GM19395 (cell line): ENCODE measurements at regions not wholly inside any gene's neighbourhood (a gene's known extent, or its start where the extent isn't known, plus 50 kb on each side); places are given as distances from the start of the nearest gene placed in this dataset.

Experiments
- ATAC-seq: cut with Tn5 transposase; IDR thresholded peaks from one replicate; pipeline ENCODE4 v1.9.1; 2021; ENCODE audit warnings: mild to moderate bottlenecking, moderate library complexity; ENCODE audit not compliant: unreplicated experiment

DNA sequence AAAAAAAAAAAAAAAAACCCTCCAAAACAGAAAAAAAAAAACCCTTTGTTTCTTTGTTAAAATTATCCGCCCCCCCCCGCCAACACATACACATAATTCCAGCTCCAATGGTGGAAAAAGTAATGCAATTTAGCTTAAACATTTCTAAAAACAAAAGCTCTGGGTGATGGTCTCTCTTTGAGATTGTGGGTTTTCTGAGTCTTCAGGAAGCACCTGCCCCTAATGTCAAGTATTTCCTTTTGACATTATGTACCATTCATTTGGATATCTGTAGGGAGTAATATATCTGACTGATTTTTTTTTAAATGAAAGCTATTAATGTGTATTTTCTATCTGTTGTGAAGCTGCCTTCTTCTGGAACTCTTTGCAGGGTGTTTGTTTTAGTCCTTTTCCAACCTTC is 389.7 kb downstream of the TAF11L14 start:
- ATAC-seq = no peak

DNA sequence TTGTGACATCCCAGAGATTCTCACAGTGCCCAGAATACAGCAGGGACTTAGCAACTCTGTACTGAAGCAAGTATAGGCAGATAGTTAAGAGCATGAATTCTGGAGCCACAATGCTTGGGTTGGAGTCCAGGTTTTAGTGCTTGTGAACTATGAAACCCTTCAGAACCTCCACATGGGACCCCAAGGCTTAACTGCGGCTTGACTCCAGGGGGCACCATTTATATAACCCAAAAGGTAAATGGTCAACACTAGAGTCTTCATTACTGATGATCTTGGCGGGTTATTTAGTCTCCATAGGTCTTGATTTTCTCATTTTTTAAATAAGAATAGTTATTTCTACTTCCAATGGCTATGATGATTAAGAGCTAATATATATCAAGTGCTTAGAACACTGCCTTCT is 390.3 kb downstream of the TAF11L14 start:
- ATAC-seq = no peak

DNA sequence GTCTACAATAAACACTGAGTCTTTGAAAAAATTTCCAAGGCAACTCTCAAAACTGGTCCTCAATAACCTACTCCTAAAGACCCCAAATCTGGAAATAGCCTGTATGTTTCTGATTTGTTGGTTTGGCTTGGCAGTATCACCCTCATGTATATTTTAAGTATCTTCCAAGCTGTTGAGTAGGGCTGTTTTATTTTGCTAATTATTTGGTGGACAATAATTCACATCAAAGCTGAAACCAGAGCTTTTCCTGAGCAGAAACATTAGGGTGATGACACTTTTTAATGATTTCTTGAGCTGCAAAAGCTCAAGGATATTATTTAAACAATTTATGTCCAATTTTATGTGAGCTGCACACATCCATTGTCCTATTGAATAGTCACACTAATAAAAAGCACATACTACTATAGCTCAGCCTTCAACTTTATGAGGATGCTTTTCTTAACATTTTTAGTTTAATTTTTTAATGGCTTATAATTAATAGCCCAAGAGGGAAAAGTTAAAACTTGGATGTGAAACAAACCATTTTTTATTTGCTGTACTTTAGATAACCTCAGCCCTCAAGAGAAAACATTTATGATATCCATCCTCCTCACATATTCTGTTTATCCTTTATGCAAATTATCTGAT is 393.1 kb downstream of the TAF11L14 start:
- ATAC-seq = no peak

DNA sequence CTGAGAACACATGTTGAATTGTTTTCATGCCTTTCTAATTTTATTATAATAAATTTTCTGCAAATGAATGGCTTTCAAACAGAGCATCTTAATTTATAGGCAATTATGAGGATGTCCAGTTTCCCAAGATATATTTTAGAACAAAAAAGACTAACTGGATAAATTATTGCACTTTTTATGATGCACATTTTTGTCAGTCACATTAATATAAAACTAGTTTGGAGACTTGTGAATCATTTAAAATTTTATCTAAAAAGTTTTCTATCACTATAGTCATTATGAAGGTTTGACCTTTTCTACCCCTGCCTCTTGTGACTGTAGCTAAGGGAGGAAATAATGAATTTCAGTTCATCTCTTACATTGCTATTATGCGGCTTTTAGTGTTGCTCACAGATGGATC is 393.8 kb downstream of the TAF11L14 start:
- ATAC-seq = no peak

DNA sequence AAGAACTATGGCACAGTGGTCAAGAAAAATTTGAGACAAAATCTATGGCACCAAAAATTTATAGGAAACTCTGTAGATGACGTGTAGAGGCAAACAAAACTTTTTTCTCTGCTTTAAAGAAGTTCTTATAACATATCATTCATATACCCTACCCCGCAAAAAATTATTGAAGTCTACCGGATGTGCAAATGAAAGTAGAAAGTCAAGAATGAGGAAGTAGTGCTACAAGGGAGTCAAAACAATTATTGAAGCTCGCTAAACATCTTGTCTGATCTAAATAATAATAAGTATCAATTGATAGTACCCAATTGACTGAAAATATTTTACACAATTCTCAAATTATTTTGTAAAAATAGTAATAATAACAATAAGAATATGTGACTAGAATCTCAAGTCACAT is 398.5 kb downstream of the TAF11L14 start:
- no peak for ATAC-seq

DNA sequence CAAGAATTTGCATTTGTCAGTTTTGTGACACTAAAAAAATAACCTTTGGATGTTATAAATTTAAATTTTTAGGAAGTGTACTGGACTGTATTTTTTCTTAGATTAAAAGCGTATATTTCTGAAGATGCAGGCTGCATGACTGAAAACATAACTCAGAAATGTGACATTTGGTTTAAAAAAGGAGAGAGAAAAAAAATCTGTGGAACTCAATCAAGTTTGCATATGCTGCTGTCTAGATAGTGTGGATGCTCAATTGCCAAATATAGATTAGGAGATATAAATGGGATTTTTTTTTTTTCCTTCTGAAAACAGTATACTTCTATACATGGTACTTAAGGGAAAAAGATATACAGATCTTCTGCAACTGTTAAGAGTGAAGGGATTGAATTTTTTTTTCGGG is 402.3 kb downstream of the TAF11L14 start:
- no peak for ATAC-seq

DNA sequence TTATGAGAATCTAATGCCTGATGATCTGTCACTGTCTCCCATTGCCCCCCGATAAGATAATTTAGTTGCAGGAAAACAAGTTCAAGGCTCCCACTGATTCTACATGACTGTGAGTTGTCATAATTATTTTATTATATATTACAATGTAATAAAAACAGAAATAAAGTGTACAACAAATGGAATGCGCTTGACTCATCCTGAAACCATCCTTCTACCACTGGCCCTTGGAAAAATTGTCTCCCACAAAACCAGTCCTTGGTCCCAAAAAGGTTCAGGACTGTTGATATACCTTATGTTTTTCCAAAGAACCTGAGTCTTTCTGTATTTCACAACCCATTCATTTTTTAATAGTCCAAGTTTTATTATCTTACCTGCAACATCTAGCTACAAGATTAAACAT is 403.5 kb downstream of the TAF11L14 start:
- no peak for ATAC-seq

DNA sequence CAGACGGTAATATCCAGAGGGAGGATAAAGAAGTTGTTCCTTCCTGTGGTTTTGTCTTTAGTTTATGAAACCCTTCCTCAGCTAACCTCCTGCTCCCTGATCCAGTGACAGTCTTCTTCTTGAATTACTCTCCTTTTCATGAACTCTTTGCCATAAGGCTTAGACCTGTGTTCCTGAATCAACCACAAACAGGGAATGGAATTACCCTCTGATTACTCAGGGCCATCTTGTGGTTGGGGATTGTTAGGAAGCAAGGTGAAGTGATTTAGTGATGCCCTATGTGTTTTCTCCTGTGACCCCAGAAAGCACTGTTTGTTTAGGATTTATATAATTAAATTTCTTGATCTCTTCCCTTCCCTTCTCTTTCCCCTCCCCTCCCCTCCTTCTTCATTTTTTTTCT is 409.1 kb downstream of the TAF11L14 start:
- ATAC-seq = no peak

DNA sequence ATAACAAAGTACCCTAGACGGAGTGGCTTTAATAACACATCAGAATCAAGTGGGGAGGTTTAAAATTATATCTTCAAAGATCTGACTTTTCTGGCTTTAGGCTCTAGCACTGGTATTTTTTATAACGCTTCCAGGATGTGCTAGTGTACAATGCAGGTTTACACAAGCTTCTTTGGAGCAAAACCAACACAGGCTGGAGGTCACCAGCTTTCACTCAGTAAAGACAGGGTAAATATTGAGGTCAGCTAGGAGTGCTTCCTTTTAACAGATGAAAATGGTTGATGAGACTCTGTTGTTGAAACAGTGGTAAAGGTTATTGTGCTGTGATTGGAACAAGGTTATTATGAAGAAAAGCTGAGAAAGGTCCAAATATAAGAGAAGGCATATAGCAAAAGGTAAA is 414.2 kb downstream of the TAF11L14 start:
- no peak for ATAC-seq

DNA sequence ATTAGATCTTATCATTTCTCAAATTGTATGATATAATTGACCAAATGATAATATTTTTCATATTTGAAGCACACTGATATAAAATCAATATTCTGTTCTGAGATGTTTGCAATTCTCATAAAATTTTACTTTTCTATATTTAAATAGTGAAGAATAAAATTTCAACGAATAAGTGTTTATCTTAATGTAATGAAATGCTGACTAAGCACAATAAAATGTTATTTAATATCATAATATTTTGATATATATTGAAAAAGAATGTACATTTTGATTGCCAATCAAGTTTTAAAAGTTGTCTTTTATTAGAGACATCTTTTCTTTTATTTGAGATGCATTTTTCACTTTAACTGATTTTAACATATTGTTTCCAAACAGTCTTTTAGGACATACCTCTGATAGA is 416.1 kb downstream of the TAF11L14 start:
- no peak for ATAC-seq

DNA sequence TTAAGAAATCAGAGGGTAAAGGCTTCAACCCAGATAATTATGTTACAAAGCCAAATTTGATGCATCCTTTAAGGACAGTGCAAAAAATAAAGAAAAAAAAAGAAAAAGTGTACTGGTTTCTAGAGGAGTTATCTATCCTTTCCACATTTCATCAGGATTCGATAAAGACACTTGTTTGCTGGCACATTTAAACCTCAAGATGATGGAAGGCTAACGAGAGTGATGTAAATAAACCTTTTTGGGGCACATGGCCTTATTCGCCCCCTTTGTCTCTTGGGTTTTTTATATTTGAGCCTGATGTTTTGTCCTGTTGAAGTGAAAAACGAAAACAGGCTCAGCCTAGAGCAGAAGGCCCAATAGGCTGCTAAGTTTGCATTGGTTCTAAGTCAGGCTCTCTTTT is 416.5 kb downstream of the TAF11L14 start:
- no peak for ATAC-seq

DNA sequence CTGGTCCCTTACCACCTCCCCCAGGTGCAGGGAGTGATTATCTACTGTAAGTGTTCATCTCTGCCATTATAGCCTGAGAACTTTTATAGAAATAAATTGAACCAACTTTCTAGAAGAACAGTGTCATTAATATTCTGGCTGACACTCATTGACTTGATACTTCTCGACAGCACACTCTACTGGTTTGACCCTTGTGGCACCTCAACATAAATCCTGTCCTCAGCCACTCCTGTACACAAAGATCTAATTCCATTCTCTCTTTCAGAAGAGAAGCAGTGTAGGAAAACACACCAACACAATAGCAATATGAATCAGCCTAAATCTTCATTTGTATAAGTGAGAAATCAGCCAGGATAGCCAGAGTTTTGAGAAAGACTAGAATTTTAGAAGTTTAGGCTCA is 417.7 kb downstream of the TAF11L14 start:
- ATAC-seq = no peak

DNA sequence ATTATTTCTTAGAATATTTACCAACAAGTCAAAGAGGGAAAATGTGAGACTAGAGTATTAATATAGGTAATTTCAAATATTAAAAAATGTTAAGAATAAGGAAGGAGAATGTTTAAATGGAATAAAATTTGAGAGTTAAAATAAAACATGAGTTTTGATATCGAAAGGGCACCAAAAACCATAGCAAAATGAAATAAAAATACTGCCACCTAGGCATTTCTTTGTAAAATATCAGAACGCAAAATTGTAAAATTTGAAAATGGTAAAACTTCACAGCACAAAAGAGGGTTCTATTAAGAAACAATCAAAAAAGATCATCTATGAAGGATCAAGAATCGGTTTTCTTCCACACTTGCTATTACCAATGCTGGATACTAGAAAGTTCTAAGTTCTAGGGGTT is 418.3 kb downstream of the TAF11L14 start:
- no peak for ATAC-seq

DNA sequence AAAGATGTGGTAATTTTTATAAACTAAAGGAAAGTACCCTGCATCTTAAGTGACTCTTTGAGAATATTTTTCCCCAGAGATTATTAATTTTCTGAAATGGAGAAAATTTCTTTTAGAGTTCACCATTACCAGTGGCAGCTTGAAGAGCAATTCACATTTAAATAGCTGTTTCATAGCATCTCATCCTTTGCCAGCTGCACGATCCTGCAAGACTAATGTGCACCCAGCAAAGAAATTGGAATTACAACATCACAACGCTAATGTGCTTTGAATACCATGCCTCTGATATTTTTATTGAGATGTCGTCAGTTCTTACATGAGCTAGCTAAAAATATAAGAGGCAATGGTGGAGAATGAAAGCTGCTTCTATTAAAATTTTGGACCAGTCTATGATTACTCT is 423.5 kb downstream of the TAF11L14 start:
- ATAC-seq = no peak

DNA sequence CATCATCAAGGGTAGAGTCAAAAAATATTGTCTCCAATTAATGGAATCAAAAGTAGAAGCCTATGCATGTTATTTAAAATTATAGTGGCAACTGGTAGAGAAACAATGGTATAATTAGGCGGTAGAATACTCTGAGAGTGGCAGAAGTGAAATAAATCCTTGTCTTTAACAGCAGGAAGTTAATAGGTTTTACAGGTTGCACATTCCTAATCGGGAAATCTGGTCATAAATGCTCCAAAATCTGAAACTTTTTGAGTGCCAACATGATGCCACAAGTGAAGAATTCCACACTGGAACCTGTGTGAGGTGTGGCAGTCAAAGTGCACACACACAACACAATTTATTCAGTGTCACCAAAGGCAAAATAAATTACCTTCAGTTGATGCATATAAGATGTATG is 433.4 kb downstream of the TAF11L14 start:
- no peak for ATAC-seq

DNA sequence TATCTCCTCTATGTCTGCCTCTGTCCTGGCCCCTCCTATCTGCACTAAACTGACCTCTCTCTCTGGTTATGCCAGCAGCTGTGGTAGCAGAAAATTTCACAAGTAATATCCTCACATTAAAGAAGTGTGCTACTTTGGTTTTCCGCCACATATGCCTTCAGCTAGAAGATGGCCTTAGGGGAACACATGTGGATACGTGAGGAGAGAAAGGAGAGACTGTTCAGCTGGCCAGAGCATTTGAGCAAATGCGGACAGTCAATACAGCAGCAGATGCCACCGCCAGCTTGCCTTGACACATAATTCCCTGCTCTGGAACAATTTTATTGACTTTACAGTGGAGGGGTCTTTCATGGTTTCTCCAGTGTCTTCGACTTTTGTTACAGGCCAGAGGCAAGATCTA is 434.6 kb downstream of the TAF11L14 start:
- no peak for ATAC-seq

DNA sequence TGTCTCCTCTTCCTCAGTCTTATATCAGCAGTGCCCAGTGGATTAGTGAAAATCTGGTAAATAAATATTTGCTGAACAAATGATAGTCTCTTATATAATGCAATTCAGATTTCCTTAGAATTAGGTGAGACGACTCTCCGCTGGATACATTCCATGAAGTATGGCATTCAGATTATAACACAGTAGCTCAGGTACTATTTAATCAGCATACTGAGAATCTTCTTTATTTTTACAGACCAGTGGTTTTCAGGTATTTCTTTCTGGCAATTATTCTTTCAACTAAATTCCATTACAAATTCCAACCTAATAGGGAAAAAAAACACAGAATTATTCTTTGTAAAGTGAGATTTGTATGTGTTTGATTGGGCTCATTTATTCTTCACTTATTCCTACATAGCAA is 435.5 kb downstream of the TAF11L14 start:
- ATAC-seq = no peak

DNA sequence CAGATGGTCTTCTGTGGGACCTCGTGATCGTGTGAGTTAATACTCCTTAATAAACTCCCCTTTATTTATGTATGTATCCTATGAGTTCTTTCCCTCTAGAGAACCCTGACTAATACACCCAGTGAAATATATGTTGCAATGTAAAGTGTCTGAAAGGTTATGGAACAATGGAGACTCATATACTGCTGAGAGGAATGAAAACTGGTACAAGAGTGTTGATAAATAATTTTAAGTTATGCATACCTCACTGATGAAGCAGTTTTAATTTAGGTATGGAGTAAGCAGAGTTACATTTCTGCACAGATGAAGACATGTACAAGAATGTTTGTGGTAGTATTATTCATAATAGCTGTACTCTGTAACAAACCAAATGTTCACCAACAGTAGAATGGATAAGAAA is 438.3 kb downstream of the TAF11L14 start:
- ATAC-seq = no peak

DNA sequence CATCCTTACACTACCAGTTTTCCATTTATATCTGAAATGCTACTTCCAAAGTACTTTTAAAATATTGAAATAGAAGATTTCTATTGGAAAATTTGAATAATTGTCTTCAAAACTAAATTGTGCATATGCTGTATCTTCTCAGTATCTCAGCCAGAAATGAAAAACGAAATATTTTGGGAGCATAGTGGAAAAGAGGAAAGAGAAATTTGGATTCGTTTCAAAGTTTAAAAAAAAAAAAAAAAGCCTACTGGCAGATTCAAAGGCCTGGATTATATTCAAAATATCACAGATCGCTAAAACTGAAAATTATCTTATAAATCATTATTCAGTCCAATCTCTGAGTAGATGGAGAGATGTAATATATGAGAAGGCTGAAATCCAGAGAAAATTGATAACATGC is 440.7 kb downstream of the TAF11L14 start:
- ATAC-seq = no peak

DNA sequence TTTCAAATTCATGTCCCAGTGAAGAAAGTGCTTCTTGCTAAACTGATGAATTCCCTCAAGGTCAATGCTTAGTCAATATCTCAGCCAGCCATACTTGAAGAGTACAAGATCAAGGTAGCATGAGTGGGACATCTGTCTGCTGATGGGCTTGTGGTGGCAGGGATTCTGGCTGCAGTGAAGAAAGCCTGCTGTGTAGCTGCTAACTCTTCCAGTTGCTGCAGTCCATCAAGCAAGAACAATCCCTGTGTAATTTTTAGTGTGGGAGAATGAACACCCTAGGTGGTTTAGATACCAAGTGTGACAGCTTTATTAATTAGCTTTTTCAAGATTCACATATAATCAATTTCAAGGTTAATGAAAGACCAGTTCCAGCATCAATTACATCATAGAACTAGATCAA is 443.9 kb downstream of the TAF11L14 start:
- no peak for ATAC-seq

DNA sequence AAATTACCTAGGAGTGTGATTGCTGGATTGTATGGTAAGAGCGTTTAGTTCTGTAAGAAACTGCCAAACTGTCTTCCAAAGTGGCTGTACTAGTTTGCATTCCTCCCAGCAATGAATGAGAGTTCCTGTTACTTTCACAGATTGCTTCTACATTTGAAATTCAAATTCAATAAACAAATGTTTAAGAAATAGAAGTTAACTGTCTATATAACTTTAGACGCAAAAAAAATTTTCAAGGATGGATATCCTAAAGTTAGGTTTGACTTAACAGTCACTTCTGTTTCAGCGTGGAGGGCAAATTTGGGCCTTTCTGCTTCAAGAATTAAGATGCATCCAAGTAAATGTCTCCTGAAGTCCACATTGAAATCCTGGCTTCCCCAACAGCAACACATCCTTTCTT is 445.6 kb downstream of the TAF11L14 start:
- no peak for ATAC-seq

DNA sequence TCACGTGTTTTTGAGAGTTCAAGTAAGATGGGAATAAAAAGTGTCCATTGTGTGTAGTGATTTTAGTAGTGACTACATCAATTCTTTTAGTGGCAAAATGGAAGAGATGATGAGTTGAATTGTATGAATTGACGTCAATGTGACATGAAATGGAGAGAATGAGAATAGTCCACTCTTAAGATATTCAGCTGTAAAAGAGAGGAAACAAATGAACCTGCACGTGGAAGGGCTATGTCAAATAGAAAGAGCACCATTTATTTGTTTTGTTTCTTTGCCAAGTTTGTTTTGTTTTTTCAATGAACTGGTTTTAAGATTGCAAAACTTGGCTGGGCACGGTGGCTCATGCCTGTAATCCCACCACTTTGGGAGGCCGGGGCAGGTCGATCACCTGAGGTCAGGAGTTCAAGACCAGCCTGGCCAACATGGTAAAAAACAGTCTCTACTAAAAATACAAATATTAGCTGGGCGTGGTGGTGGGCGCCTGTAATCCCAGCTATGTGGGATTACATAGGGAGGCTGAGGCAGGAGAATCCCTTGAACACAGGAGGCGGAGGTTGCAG is 453.8 kb downstream of the TAF11L14 start:
- ATAC-seq = no peak

DNA sequence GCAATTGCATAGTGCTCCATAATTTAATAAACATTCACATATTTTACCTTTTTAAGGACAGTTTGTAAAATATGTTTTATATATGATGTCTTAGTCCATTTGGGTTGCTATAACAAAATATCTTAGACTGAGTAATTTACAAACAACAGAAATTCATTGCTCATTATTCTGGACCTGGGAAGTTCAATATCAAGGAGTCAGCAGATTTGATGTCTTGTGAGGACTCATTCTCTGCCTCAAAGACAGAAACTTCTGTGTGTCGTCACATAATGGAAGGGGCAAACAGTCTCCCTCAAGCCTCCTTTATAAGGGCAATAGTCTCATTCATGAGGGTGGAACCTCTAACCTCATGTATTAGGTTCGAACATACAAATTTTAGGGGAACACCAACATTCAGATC is 455.9 kb downstream of the TAF11L14 start:
- ATAC-seq = no peak
